ENCODE measurements at regions not wholly inside any gene's neighbourhood (a gene's known extent, or its start where the extent isn't known, plus 50 kb on each side); places are given as distances from the start of the nearest gene placed in this dataset.

- TF ChIP-seq CTCF (conservative IDR thresholded peaks at IDR 0.05 in 1 of 2, IDR thresholded peaks at IDR 0.05 in 1 of 2; ENCODE audit: low read depth in 1 of 2, low read length in 2 of 2): no peak
- no peak for TF ChIP-seq EZH2 (IDR thresholded peaks at IDR 0.05; ENCODE audit: low read length, missing control alignments)
Observed at GRCh38 chr13:103469771-103470170, 403.6 kb upstream of the SLC10A2 start.
